Nucleus accumbens (tissue), 56 donors: ENCODE measurements at regions not wholly inside any gene's neighbourhood (a gene's known extent, or its start where the extent isn't known, plus 50 kb on each side); places are given as distances from the start of the nearest gene placed in this dataset.
"Not testable (repeated sequence)": the region's sequence is repeated elsewhere in the genome, so short reads cannot be mapped to it uniquely, and the experiment has no call there.

Source experiments
- DNase-seq, 56 donors: peaks; one replicate each; lab custom pipeline; 2025; lab: John Stamatoyannopoulos, UW

DNA sequence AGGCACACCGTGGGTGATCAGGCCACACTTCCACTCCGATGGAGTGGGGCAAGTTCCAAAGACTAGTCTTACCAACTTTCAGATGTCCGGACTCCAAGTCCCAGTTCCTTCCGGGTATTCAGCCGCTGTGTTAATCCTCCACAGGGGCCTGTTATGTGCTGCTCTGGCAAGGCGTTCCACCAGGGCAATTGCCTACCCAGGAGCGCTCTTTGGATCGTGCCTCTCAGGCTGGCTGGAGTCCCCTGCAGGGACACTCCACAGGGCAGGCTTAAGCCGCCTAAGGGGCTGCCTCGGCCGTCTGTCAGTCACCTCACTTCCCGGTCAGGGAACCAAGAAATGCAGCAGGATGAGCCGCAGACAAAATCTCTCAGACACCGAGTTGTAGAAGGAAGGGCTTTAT is 118.7 kb upstream of the CCNG1 start:
- no peak for DNase-seq

DNA sequence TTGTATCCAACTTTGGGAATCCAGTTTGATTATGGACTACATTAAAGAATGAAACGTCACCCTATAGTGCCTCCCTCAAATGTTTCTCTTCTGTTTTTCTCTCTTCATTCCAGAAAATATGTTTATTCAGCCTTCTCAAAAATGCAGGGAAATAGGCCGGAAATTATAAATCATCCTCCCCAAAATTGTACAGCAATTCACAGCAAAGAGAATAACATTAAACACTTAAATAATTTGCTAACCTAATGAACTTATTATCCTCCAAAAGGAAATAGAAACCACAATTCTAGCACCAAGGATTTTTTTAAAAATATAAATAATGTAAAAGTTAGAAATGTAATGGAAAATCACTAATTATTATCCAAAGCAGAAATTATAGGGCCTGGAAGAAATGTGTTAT is 115.9 kb upstream of the CCNG1 start:
- no peak for DNase-seq

DNA sequence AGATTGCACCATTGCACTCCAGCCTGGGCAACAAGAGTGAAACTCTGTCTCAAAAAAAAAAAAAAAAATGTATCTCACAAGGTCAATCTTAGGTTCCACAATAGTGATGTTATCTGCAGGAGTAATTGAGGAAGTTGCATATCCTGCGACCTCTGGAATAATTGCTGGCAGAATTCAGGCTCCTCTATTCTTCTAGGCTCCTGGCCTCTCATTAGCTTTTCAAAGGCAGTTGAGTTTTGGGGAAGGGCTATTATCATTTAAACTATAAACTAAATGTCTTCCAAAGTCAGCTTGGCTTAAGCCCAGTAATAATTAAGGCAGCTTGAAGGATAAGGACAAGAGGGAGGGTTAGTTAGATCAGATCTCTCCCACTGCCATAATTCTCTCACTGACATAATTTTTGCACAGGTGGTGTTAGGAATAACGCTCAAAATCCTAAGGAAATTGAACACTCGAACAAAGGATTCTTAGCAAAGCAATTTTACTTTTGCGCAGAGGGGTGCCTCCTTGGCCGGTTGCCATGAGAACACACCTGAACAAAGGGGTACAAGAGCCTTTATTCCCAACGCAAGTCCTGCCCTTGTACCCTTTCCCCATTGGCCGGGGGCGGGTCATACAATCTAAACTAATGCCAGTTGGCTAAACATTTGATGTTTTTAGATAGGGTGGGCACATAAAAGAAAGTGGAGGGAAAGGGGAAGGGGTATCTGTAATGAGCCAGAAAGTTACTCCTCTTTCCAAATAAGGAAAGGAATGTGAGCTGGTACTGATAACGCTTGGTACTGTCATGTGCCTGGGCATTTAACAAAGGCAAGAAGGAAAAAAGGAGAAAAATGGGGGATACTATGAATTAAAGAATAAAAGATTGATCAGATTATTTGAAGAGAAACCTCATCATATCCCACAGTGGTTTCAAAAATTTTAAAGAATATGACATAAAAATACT is 106.4 kb upstream of the CCNG1 start:
- DNase-seq, result no peak

DNA sequence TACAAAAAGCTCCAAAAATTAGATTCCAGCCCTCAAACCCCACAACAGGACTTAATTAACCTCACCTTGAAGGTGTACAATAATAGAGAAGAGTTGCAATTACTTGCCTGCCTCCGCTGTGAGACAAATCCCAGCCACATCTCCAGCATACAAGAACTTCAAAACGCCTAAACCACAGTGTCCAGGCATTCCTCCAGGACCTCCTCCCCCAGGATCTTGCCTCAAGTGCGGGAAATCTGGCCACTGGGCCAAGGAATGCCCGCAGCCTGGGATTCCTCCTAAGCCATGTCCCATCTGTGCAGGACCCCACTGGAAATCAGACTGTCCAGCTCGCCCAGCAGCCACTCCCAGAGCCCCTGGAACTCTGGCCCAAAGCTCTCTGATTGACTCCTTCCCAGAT is 101.3 kb upstream of the CCNG1 start:
- not testable (repeated sequence) for DNase-seq

DNA sequence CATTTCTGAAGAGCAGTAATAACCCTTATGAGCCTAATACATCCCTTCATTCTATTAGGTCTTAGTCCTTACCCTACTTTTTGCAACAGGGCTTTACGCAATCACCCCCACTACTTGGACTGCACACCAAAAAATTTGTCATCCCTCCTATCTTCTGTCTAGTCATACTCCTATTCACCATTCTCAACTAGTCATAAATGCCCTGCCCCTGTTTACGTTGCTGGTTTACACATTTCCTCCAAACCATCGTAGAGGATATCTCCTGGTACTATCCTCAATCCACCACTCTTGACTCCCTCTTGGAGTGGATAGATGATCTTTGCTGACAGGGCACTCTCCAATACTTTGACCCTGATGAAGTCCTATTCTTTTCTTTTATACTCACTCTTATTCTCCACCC is 98.2 kb upstream of the CCNG1 start:
- no peak for DNase-seq

DNA sequence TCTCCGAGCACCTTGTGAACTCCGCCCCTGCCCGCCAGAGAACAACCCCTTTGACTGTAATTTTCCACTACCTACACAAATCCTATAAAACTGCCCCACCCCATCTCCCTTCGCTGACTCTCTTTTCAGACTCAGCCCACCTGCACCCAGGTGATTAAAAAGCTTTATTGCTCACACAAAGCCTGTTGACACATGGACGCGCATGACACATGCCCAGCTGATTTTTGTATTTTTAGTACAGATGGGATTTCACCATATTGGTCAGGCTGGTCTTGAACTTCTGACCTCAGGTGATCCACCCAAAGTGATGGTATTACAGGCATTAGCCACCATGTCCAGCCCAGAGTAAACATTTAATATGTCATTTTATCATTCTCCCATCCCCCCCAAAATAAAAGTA is 97.0 kb upstream of the CCNG1 start:
- not testable (repeated sequence) for DNase-seq

DNA sequence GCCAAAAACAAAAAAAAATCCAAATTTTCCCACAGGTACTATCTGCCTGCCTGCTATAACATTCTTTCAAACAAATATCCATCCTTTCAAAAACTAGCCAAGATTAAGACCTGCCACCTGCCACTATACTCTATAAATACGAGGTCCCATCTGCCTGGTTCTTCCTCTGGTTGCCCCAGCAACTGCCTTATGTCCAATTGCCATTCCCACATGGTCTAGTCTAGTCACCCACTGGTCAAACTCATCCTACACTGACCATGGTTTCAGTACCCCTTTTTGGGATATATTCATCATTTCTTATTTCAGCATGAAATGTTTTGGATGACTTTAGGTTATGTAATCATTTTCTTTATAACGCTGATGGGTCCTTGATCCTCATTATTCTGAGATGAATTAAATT is 95.1 kb upstream of the CCNG1 start:
- DNase-seq, result no peak

DNA sequence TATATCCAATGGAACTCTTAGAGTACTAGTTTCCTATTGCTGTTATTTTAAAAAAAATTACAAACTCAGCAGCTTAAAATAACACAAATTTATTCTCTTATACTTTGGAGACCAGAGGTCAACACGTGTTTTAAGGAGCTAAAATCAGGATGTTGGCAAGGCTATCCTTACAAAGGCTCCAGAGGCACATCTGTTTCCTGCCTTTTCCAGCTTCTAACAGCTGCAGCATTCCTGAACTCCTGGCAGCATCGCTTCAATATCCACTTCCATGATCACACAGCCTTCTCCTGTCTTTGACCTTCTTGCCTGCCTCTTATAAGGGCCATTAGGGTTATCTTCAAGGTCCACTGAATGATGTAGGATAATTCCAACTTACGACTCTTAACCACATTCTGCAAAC is 92.2 kb upstream of the CCNG1 start:
- no peak for DNase-seq

DNA sequence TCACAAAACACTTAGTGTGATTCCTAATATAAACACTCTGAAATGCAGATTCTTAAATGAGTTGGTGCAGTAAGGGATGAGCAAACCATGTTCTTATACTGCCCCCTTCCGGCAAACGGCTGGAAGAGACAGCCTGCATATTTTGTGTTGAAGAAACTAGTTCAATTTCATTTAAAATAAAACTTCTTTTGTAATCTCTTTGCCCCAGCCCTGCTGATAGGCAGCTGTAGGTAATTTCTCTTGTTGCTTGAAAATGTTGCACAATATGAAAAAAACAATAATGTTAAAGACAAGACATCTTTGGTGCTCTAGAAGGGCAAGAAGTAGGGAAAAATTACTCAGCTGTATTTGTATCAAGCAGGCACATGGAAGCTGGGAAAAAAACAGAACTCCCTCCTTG is 89.7 kb upstream of the CCNG1 start:
- peak in 48 of 56 donors; percentile 0 to 75 (median 20) for DNase-seq

DNA sequence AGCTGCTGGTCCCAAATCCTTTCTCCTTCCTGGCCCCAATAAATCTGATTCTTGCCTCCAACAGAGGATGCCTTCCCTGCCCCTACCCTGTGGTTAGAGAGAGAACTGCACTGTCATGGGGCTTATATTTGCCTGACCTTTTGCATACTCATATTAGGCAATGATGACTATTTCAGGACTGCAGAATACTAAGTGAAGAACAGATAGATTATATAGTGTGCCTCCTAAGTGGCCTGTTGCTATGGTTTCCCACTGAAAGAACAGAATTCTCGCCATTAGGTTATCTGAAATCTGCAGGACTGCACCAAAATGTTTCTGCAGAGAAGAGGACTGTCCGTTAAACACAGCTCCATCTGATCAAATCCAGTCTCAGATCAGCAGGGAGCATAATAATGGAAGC is 87.3 kb upstream of the CCNG1 start:
- DNase-seq, result no peak

DNA sequence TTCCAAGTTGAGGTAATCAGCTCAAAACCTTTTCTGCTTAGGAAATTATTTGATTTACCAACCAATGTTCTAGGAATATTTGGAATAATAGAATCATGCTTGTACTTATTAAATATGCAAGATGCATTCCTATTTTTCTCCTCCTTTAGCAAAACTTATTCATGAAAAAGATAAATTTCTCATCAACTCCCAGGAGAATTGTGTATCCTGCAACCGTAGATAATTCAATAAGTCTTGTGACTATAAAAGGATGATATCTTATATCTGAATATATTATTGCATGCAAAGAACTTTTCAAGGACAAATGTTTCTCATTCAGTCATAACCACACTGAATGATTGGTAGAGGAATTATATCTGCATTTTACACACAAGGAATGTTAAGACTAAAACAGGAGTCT is 84.9 kb upstream of the CCNG1 start:
- DNase-seq, result no peak

DNA sequence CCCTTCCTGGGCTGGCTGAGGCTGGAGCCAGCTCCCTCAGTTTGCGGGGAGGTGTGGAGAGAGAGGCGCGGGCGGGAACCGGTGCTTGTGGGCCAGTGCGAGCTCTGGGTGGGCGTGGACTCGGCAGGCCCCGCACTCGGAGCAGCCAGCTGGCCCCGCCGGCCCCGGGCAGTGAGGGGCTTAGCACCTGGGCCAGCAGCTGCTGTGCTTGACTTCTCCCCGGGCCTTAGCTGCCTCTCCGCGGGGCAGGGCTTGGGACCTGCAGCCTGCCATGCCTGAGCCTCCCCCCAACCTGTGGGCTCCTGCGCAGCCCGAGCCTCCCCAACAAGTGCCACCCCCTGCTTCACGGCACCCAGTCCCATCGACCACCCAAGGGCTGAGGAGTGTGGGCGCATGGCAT is 81.6 kb upstream of the CCNG1 start:
- DNase-seq, result not testable (repeated sequence)

DNA sequence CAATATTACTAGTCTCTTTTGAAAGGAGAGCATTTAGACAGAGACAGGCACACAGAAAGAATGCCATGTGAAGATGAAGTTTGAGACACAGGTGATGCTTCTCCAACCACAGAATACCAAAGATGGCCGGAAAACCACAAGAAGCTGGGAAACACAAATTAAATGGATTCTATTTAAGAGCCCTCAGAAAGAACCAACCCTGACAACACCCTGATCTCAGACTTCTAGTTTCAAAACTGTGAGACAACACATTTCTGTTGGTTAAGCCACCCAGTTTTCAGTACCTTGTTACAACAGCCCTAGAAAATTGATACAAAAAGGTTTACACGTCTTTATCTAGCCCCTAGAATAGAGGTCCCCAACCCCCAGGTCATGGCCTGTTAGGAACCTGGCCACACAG is 79.8 kb upstream of the CCNG1 start:
- DNase-seq, result no peak

DNA sequence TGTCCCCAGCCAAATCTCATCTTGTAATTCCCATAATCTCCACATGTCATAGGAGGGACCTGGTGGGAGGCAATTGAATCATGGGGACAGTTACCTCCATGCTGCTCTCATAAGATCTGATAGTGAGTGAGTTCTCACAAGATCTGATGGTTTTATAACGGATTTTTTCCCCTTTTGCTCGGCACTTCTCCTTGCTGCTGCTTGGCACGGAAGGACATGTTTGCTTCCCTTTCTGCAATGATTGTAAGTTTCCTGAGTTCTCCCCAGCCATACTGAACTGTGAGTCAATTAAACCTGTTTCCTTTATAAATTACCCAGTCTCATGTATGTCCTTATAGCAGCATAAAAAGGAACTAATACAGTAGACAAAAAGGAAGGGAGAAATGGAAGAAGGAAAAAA is 76.7 kb upstream of the CCNG1 start:
- DNase-seq, result no peak

DNA sequence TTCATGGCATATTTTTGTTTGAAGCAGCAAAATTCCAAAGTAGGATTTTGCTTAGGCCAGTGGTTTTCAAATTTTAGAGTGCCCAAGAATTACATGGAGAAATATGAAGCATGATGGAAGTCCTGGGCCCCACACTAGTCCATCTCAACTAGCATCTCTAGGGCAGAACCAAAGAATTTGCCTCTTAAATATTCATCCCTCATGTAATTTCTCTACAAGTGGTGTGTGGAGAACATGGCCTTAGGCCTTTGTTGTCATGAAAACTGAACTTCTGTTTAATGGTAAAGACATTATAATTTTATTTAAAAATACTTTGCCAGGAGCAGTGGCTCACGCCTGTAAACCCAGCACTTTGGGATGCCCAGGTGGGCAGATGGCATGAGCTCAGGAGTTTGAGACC is 75.9 kb upstream of the CCNG1 start:
- no peak for DNase-seq

DNA sequence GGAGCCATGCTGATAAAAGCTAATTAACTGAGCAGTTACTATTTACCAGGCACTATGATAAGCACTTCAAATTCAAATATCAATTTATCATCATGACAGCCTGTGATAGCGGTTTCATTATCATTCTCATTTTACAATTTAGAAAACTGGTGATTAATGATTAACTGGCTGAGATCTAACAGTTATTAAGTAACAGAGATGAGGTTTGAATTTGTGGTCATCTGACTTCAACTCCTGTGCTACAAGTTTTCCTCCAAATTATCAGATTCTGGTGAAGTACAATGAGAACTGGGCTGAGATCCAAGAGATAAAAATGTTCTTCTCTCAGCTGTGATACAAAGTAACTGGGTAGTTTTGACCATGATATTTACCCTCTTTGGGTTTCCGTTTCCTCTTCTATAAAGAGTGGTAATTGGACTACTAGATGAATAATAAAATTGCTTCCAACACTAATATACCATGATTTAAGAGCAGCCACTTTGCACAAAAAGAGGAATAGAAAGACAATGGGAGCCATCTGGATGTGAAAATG is 74.5 kb upstream of the CCNG1 start:
- DNase-seq, result no peak

DNA sequence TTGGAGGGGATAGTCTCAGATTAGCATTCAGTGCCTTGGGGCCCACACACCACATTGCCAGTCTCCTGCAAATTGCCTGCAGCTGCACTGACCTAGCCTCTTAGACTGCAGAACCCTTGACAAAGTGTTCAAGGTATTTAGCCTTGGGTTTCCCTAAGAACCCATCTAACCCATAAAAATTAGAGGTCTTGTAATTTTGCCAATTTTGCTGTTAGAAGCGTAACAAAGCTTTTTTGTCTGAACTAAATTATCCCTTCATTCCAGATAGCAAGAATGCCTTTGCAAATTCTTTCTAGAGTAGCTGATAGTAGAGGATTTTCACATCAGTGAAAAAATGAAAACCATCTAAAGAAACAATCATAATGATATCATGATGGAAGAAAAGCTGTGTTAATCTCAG is 74.0 kb upstream of the CCNG1 start:
- no peak for DNase-seq

DNA sequence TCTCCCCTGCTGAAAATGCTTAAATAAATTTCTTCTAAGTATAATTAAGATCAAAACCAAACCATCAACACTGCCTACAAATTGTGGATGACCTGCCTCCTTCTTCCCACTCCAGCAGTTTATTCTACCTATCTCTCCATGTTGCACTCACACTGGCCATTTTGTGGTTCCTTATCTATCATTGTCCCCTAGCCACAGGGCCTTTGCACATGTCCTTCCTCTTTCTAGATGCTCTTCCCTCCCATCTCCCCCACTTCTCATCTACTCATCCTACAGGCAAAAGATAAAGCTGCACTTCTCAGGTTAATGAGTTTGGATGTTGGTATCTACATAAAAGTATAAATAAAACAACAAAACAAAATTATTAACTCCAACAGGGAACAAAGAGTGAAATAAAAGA is 70.6 kb upstream of the CCNG1 start:
- no peak for DNase-seq

DNA sequence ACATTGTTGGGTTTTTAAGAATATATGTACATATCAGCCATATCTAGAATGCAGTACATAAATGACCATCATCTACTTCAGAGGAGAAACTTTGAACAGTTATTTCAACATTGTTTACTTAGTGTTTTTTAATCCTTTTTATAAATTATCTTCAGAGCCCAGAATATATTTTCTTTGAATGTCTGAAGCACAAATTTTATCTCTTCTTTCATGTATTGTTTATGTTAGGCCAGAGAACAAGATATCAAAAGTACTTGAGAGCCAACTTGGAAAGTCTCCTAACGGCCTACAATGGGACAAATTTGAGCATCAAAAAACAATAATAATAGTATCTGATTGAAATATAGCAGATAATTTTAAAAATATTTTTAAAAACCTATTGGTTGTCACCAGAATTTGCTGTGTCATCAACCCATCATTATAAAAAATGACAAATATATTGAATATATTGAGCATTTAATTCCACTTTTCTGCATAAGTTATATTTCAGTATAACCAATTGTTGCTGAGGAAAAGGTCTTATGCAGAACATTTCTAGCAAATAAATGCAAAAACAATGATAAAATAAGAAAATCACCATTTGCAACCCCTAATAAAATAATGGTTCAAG is 67.5 kb upstream of the CCNG1 start:
- DNase-seq, result no peak

DNA sequence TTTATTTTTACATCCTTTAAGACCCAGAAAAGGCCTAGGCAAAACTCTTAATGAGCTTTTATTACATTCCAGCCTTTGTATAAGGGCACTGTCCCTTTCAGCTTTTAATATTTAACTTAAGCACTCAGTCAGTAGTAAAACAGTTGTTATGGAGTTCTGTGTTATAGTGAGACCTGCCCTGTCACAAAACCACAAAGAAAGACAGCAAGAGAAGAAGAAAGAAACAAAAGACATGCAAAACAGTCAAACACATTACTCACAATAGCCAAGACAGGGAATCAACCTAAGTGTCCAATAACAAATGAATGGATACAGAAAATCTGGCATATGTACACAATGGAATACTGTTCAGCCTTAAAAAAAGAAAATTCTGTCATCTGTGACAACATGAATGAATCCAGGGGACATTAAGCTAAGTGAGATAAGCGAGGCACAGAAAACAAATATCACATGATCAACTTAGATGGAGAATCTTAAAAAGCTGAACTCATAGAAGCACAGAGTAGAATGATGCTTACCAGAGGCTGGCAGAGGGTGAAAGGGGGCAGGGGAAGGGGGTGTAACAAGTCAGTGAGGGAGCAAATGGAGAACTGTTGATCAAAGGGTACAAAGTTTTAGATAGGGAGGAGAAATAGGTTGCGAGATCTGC is 63.8 kb upstream of the CCNG1 start:
- DNase-seq, result no peak

DNA sequence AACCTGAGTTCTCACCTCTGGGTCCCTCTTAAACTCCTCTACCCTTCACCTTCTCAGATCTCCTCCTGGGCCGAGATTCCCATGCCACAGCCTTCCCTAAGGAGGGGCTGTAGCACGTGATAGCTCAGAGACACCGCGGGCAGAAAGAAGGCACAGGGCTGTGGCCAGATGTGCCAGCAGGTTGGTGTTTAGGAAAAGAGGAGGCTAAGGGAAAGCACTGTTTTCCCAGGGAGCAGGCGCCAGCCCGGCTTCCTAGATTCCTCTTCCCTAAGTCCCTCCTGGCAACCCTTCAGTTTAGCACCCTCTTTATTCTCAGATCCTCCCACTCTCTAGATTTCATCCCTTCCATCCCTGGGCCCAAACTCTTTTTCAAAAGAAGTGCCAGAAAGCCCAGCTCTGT is 59.4 kb upstream of the CCNG1 start:
- no peak for DNase-seq
